GM21723 (cell line): ENCODE measurements at regions not wholly inside any gene's neighbourhood (a gene's known extent, or its start where the extent isn't known, plus 50 kb on each side); places are given as distances from the start of the nearest gene placed in this dataset.

ENCODE experiments used
- ATAC-seq: cut with Tn5 transposase; IDR thresholded peaks from one replicate; pipeline ENCODE4 v1.9.1; 2021; ENCODE audit warnings: mild to moderate bottlenecking, moderate library complexity; ENCODE audit not compliant: unreplicated experiment

GRCh38 chr12:24561411-24561871 lies 387.5 kb downstream of the BCAT1 start:
- no peak for ATAC-seq

- ATAC-seq: no peak
Measured at GRCh38 chr12:24560831-24561271, 388.1 kb downstream of the BCAT1 start.

GRCh38 chr12:24560192-24560775 lies 388.6 kb downstream of the BCAT1 start:
- ATAC-seq: no peak

GRCh38 chr12:24557738-24558137 lies 391.2 kb downstream of the BCAT1 start:
- ATAC-seq: no peak

GRCh38 chr12:24555730-24556129 lies 393.2 kb downstream of the BCAT1 start:
- ATAC-seq: no peak

- ATAC-seq: no peak
Measured at GRCh38 chr12:24554612-24555295, 394.1 kb downstream of the BCAT1 start.

GRCh38 chr12:24553259-24553658 lies 395.6 kb downstream of the BCAT1 start:
- ATAC-seq: no peak

GRCh38 chr12:24551163-24551786 lies 397.6 kb downstream of the BCAT1 start:
- no peak for ATAC-seq

GRCh38 chr12:24550609-24551008 lies 398.3 kb downstream of the BCAT1 start:
- ATAC-seq: no peak

- no peak for ATAC-seq
Measured at GRCh38 chr12:24546661-24547060, 402.2 kb downstream of the BCAT1 start.

GRCh38 chr12:24546084-24546483 lies 402.8 kb downstream of the BCAT1 start:
- no peak for ATAC-seq

- no peak for ATAC-seq
Measured at GRCh38 chr12:24544368-24544767, 404.5 kb downstream of the BCAT1 start.

- no peak for ATAC-seq
Measured at GRCh38 chr12:24541193-24541871, 407.6 kb downstream of the BCAT1 start.

- ATAC-seq: no peak
Measured at GRCh38 chr12:24539646-24540045, 409.3 kb downstream of the BCAT1 start.

GRCh38 chr12:24537083-24537860 lies 411.6 kb downstream of the BCAT1 start:
- no peak for ATAC-seq

- ATAC-seq: no peak
Measured at GRCh38 chr12:24535334-24536069, 413.4 kb downstream of the BCAT1 start.

- no peak for ATAC-seq
Measured at GRCh38 chr12:24534622-24535021, 414.3 kb downstream of the BCAT1 start.

GRCh38 chr12:24533716-24534352 lies 415.1 kb downstream of the BCAT1 start:
- ATAC-seq: no peak

GRCh38 chr12:24530689-24531088 lies 418.2 kb downstream of the BCAT1 start:
- ATAC-seq: no peak

- no peak for ATAC-seq
Measured at GRCh38 chr12:24527102-24527501, 421.8 kb downstream of the BCAT1 start.
